Ascending aorta (tissue), 2 donors: ENCODE measurements at regions not wholly inside any gene's neighbourhood (a gene's known extent, or its start where the extent isn't known, plus 50 kb on each side); places are given as distances from the start of the nearest gene placed in this dataset.

Experiments
- DNase-seq, 2 donors: peaks; one replicate each; pipeline ENCODE4 v3.0.0-alpha.2; 2019; ENCODE audit warnings: low spot score in 2 of 2
- H3K27ac ChIP-seq, 2 donors: fragments of 200-600 bp; sonication (generic); one replicate each; pipeline ENCODE4 v1.5.1; 2016 to 2017; ENCODE audit warnings: mild to moderate bottlenecking in 1 of 2
- H3K27me3 ChIP-seq: fragments of 200-600 bp; sonication (generic); one replicate; pipeline ENCODE4 v1.5.1; 2017
- H3K36me3 ChIP-seq, 2 donors: fragments of 200-600 bp; sonication (generic); one replicate each; pipeline ENCODE4 v1.5.1; 2016
- H3K4me1 ChIP-seq, 2 donors: fragments of 200-600 bp; sonication (generic); one replicate each; pipeline ENCODE4 v1.5.1; 2016 to 2017; ENCODE audit warnings: mild to moderate bottlenecking in 1 of 2
- H3K4me3 ChIP-seq, 2 donors: fragments of 200-600 bp; sonication (generic); one replicate each; pipeline ENCODE4 v1.5.1; 2016 to 2017; ENCODE audit warnings: mild to moderate bottlenecking in 1 of 2
- H3K9me3 ChIP-seq, 2 donors: fragments of 200-600 bp; sonication (generic); one replicate each; pipeline ENCODE4 v1.5.1; 2016
- CTCF ChIP-seq, 3 experiments: fragments of 200-600 bp in 2 of 3; fragments of 450-650 bp in 1 of 3; sonication (generic) in 2 of 3; IDR thresholded peaks; one replicate each; pipeline ENCODE4 v1.5.1; 2016 to 2019; ENCODE audit warnings: antibody characterized with exemption in 3 of 3, mild to moderate bottlenecking in 1 of 3, moderate library complexity in 1 of 3
- intact Hi-C: fragments of 100-400 bp; cut with DNase I; formaldehyde crosslinking; loops from one replicate; pipeline ENCODE4 v1.15.1; 2023

GRCh38 chr6:43973357-43973756 is 153.9 kb downstream of the MRPL14 start:
- no peak for TF ChIP-seq CTCF (IDR thresholded peaks at IDR 0.05)
- Histone ChIP-seq H3K36me3 (no peaks in the 10 kb centered on the region), H3K9me3 (no peaks in the 10 kb centered on the region), H3K27me3 (no peaks in the 10 kb centered on the region), H3K4me3 (no peak overlapping the region), H3K4me1 (peaks cover 0 to 17% of the 10 kb centered on the region in 2 donors), H3K27ac (peak overlapping the region; percentile 75 to 87)
- intact Hi-C loops, result loop anchor here (2.0 to 5.0 kb wide), 2 partner anchors 19 to 104 kb away; no protein-coding TSS in a partner anchor
- DNase-seq, result no peak

GRCh38 chr6:43972913-43973300 is 154.3 kb downstream of the MRPL14 start:
- TF ChIP-seq CTCF (IDR thresholded peaks at IDR 0.05), result no peak
- intact Hi-C loops, result loop anchor here (2.0 to 5.0 kb wide), 2 partner anchors 20 to 104 kb away; no protein-coding TSS in a partner anchor
- peak overlapping the region; percentile 75 to 87 for H3K27ac ChIP-seq
- no peak overlapping the region for H3K4me3 ChIP-seq
- H3K27me3 ChIP-seq, result no peaks in the 10 kb centered on the region
- DNase-seq, result peak; percentile 52 to 88
- H3K9me3 ChIP-seq, result no peaks in the 10 kb centered on the region
- no peaks in the 10 kb centered on the region for H3K36me3 ChIP-seq
- H3K4me1 ChIP-seq, result peaks cover 0 to 17% of the 10 kb centered on the region in 2 donors

- H3K27ac ChIP-seq, result peak overlapping the region; percentile 75 to 87
- H3K9me3 ChIP-seq, result no peaks in the 10 kb centered on the region
- no peak for TF ChIP-seq CTCF (IDR thresholded peaks at IDR 0.05)
- H3K4me3 ChIP-seq, result no peak overlapping the region
- no peaks in the 10 kb centered on the region for H3K27me3 ChIP-seq
- peaks cover 0 to 17% of the 10 kb centered on the region in 2 donors for H3K4me1 ChIP-seq
- peak in 1 of 2 donors; percentile 74 for DNase-seq
- intact Hi-C loops, result loop anchor here (2.0 to 5.0 kb wide), 2 partner anchors 20 to 105 kb away; no protein-coding TSS in a partner anchor
- H3K36me3 ChIP-seq, result no peaks in the 10 kb centered on the region
Measured at GRCh38 chr6:43972179-43972912, 154.9 kb downstream of the MRPL14 start.

GRCh38 chr6:43971776-43972126 is 155.5 kb downstream of the MRPL14 start:
- Histone ChIP-seq H3K9me3 (no peaks in the 10 kb centered on the region), H3K36me3 (no peaks in the 10 kb centered on the region), H3K27ac (peak overlapping the region; percentile 75 to 87), H3K4me3 (no peak overlapping the region), H3K27me3 (no peaks in the 10 kb centered on the region), H3K4me1 (peaks cover 0 to 17% of the 10 kb centered on the region in 2 donors)
- TF ChIP-seq CTCF (IDR thresholded peaks at IDR 0.05), result no peak
- peak in 1 of 2 donors; percentile 39 for DNase-seq
- intact Hi-C loops, result loop anchor here (2.0 to 5.0 kb wide), 2 partner anchors 21 to 106 kb away; no protein-coding TSS in a partner anchor

- no peaks in the 10 kb centered on the region for H3K27me3 ChIP-seq
- H3K9me3 ChIP-seq, result no peaks in the 10 kb centered on the region
- no peak overlapping the region for H3K4me3 ChIP-seq
- TF ChIP-seq CTCF (IDR thresholded peaks at IDR 0.05), result no peak
- no peaks in the 10 kb centered on the region for H3K36me3 ChIP-seq
- intact Hi-C loops, result loop anchor here (5.0 kb wide), 1 partner anchor 106 kb away; no protein-coding TSS in a partner anchor
- peak overlapping the region; percentile 75 to 87 for H3K27ac ChIP-seq
- H3K4me1 ChIP-seq, result peaks cover 0 to 17% of the 10 kb centered on the region in 2 donors
- no peak for DNase-seq
Measured at GRCh38 chr6:43970913-43971775, 156.1 kb downstream of the MRPL14 start.
